ENCODE measurements at regions not wholly inside any gene's neighbourhood (a gene's known extent, or its start where the extent isn't known, plus 50 kb on each side); places are given as distances from the start of the nearest gene placed in this dataset.

DNA sequence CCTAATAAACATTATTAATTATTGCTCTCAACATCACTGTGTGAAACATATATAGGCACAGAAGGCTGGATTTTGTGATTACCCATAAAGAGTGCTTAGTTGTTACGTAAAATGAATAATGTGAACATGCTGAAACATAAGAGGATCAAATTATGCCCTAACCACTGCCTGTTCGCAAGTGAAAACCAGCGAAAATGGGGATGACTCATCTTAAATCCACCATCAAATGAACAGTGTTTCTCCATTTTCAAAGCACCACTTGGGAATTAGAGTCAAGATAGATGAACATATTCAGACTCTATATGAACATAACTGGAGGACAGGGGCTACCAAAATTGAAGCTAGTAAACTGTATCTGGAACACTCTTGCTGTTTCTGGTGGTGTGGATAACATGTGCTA is 386.2 kb downstream of the HHIPL2 start:
- no peak for DNase-seq

DNA sequence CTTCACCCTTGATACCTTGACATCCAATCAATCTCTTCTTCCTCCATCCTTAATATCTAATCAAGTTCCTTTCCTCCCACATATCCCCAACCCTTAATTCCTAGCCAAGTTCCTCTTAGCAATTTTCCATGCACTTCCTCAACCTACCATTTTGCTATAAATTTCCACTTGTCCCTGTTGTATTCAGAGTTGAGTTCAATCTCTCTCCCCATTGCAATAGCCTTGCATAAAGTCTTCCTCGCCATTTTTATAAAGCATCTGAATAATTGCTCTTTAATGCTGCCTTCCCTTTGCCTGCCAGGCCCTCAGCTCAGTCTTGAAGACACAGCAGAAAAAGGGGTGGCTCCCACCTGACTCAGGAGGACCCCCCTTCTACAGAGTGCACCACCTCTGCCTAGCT is 390.3 kb downstream of the HHIPL2 start:
- DNase-seq = no peak

DNA sequence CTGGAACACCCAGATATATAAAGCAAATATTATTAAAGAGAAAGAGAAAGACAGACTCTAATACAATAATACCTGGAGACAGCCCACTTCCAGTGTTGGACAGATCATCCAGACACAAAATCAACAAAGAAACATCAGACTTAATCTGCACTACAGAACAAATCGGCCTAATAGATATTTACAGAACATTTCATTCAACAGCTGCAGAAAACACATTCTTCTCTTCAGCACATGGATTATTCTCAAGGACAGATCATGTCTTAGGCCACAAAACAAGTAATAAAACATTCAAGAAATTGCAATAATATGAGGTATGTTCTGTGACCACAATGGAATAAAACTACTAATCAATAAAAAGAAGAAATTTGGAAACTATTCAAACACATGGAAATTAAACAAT is 398.3 kb upstream of the DUSP10 start:
- no peak for DNase-seq

DNA sequence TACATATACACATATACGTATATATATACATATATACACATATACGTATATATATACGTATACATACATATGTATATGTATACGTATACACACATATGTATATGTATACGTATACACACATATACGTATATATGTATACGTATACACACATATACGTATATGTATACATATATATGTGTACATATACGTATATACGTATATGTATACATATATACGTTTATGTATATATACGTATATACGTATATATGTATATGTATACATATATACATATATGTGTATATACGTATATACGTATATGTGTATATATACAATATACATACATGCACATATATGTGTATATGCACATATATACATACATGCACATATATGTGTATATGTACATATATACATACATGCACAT is 396.2 kb upstream of the DUSP10 start:
- DNase-seq = no peak

DNA sequence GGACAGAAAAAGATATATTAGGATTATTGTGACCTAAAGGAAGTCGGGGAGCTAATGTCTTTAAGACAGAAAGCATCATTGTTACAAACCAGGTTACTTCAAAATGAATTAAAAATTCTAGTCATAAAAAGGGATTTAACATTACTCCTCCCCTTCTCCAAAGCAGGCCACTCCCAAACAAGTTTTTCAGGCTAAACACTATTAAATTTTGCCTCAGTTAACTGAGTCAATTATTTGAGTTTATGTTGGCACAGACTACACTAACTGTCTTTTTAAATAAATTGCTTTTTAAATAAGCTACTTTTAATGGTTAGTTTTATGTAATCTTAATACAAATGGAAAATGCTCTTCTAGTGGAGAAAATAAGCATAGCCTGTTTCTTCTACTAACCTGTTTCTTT is 395.0 kb upstream of the DUSP10 start:
- no peak for DNase-seq

DNA sequence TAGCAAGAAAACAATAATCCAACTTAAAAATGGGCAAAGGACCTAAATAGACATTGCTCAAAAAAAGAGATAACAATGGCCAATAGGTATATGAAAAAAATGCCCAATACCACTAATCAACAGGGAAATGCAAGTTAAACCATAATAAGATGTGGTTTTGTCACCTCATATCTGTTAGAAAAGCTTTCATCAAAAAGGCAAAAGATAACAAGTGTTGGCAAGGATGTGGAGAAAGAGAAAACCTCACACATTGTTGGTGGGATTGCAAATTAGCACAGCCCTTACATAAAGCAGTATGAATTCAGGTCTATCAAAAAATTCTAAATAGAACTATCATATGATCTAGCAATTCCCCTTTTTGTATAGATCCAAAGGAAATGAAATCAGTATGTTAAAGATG is 387.2 kb upstream of the DUSP10 start:
- no peak for DNase-seq

DNA sequence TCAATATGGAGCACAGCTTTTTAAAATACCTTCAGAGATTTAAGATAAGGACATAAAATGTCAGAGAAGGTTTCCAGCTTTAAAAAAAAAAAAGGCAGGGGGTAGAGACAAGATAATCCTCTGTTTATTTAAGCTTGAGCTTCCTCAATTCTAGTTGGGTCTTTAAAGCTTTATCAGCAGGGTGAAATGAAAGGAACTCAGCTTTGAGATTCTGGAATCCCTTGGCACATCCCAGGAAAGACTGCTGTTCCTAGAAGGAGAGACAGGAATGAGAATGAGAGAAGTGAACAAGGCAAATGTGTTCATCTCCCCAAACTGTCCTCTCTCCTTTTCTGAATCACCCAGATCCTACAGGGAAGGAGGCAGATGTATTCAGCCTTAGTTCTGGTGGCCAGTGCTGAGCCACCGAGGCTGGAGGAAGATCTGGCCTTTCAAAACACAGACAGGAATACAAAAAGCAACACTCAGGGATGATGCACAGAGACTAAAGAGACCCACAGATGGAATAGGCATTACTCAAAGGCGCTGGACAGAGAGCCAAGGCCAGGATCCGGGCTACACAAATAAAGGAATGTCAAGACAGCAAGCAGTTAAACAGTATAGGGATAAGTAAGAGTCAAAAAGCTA is 385.8 kb upstream of the DUSP10 start:
- DNase-seq = no peak

DNA sequence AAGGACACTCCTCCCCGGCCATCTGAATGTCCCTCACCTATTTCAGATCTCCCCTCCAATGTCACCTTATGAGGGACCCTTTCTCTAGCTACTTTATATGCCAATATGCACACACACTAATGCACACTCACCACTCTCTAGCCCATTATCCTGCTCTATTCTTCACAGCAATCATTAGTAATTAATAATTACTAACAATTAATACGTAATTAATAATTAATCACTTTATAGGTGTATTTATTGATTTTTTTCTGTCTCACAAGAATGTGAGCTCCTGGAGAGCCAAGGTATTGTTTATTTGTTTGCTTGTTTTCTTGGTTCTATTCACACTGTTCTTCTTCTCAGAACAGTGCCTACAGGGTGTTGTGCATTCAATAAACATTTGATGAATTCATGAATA is 385.2 kb upstream of the DUSP10 start:
- DNase-seq = no peak

DNA sequence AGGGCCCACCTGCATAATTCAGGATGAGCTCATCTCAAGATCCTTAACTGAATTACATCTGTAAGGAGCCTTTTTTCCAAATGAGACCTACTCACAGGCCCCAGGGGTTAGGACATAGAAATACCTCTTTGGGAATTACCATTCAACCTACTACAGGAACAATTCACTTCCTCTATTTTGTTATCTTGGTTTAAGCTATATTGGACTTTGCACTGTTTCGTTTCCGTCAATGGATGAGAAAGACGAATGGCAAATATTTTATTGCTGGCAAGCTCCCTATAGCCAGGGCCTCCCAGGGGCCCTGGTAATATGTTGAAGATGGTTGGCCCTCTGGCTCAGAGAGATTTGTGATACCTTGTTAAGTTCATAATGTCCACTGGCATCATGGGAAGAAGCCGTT is 384.2 kb upstream of the DUSP10 start:
- DNase-seq = no peak

DNA sequence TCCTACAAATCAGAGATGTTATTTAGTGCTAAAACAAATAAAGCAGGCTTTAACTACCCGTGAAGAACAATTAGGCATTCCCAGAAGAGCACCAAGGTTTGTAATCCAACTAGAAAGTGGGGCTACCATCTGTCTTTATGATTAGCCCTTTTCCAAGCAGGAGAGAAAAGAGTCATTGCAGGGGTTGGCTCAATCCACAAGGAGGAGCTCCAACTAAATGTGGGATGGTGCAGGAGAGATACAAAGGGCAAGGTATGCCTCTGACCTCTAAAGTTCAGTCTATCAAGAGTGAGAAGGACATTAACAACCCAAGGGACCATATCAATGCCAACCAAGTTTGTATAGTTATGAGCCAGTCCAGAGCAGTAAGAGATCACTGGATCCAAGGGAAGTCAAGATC is 382.7 kb upstream of the DUSP10 start:
- DNase-seq = no peak

DNA sequence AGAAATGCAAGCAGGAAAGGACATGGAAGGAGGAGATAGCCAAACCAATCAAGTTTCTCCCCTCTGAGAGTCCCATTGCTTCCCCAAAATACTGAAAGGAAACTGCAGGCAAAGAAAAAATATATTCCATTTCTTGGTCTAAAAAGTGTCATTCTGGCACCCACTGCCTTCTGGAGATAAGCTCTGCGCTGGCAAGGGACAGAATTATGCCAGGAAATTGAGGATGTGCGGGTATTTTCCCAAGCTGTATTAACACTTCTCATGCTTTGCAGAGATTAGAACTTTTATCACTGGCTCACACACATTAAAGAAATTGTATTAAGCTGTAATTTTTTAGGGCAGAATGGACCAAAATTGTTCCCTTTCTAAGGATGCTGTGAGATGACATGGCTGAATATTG is 381.2 kb upstream of the DUSP10 start:
- DNase-seq = no peak

DNA sequence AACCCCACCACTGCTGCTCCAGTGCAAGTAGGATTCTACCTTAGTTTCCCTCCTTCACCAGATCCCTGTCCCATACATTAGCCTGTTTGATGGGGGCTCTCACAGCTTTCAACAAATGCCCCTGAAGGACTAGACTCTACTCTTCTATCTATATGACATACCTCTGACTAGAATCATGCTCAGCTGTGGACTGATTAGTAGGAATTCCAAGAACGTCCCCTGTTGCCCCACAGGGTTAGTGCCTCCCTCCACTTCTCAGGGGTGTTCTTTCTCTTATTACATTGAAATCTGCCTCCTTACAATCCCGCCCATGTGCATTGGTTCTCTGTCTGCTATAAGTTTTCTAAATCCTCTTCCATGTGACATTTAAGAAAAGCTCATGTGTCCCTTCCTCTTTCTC is 375.9 kb upstream of the DUSP10 start:
- DNase-seq = no peak

DNA sequence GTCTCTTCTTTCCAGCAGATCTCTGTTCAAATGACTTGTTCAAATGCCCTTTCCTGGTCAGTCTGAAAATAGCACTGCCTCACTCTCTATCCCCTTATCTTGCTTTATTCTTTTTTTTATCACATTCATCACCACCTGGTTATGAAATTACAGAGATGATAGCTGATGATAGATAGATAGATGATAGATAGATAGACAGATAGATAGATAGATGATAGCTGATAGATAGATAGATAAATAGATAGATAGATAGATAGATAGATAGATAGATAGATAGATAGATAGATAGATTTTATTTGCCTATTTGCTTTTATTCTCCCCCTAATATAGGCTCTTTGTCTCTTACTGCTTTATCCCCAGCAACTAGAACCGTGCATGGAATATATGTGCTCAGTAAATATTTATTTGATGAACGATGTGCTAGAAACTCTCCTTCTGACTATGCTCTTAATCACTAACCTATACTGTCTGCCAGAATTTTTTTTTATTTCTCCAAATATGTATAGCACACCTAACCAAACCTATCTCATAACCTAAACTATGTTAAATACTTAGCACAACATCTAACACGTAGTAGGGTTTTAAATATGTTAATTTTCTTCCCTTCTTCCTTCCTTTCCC is 372.8 kb upstream of the DUSP10 start:
- no peak for DNase-seq

DNA sequence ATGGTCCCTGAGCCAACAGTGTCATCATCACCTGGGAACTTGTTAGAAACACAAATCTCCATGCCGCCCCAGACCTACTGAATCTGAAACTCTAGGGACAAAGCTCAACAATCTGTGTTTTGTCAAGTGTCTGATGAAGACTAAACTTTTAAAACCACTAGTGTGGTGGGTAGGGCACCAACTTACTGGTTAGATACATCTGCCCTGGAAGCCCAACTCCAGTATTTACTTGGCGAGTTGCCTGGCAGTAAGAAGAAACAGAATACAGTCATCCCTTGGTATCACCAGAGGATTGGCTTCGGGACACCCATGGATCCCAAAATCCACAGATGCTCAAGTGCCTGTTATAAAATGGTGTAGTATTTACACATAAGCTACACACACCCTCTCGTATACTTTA is 367.9 kb upstream of the DUSP10 start:
- DNase-seq = no peak

DNA sequence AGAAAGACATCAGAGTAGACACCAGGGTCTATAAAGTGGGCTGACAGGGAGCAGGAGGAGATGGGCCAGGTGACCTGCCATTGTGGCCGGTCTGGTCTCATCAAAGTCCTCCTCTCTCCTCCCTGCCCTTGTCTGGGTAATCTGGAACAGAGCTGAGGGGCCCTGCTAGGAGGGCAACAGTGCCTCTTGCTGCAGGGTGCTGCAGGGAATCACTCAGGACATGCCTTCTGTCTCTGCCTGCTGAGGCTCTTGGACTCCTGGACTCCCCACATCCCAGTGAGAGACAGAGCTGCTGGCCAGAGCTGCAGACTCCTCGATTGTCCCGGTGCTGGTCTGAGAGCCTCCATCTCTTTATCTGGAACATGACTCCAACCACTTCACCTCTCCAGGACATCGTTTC is 366.1 kb upstream of the DUSP10 start:
- DNase-seq = no peak

DNA sequence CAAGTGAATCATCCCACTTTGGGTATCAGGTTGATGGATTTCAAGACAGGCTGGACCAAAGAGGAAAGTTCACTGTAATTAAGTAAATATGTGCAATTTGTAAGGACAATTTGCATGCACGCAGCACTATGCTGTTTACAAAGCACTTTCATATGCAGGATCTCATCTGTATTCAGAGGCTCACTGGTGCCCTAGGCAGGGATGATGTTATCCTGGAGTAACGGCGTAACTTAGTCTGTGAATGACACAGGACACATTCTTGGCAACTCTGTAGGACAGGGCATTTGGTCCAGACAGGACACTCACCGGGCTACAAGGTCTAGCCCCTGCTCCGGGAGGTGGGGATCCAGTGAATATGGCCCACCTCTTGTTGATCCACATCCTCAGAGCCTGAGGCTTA is 365.4 kb upstream of the DUSP10 start:
- DNase-seq = no peak

DNA sequence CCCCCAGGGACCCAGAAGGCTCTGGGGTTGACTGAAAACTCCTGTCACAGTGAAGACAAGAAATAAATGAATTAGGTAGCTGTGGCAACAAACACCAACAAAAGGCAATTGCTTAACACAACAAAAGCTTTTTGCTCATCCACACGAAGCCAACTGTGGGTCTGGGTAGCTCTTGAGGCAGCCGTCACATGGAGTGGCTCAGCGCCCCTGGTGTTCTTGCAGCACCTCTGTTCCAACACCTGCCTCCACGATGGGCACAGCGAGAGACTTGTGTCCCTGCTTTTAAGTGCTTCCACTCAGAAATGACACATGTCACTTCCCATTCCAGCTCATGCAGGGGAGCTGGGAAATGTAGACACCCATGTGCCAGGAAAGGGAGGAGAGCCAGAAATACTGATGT is 364.5 kb upstream of the DUSP10 start:
- no peak for DNase-seq

DNA sequence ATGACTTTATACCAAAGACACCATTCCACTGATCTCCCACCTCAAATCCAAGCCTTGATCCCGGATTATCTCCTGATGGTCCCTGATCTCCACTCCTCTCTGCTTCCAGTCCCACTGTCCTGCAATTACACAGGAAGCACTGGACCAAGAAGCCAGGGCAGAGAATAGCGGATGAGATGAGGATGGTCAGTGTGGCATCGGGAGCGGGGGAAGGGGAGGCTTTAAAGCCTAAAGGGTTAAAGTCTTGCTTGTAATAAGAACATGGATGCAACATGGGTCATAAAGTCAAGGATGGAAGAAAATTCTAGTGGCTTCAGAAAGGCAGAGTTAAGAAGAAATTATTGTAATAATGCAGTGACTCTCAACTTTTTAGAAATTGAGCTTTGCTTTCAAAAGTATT is 364.0 kb upstream of the DUSP10 start:
- no peak for DNase-seq

DNA sequence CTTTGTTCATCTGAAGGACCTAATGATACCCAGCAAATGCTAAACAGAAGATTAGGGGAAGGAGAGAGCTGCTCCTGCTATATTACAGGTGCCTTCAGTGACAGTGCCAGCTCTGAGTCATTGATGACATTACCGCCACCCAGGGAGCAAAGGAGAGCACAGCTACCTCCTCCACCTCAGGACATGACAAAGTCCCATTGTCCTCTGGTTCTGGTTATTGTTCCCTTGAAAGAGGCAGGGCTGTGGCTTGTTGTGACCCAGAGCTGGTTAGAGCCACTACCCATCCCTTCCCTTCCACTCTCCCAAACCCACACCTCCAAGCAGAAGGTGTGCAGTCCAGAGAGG is 363.5 kb upstream of the DUSP10 start:
- no peak for DNase-seq

DNA sequence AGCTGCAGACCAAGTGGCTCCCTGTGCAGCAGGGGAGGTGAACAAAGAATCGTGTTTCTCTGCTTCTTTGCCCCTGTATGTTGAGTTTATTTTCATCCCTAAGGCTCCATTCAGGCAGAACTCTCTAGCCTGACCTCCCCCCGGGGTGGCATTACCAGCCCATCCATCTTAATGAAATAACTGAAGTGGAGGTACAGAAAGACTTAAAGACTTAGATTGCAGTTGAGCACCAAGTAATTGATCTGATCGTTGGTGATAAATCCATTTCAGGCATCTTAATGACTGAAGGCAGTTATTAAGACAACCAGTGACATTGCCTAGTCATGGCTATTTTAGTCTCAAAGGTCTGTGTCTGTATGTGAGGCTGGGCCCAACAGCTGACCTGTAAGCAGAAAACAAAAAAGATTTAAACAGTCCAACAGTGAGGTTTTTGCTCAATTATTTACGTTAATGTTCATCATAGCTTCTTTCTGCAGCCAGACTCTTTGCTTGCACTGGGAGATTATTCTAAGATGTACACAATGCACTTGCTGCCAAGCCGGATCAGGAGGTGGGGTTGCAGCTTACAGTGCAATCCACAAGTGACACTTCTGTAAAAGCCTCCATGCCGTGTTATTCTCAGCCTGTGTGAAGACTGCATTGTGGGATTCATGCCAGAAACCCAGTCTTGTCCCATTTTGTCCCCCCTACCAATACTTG is 363.0 kb upstream of the DUSP10 start:
- no peak for DNase-seq

DNA sequence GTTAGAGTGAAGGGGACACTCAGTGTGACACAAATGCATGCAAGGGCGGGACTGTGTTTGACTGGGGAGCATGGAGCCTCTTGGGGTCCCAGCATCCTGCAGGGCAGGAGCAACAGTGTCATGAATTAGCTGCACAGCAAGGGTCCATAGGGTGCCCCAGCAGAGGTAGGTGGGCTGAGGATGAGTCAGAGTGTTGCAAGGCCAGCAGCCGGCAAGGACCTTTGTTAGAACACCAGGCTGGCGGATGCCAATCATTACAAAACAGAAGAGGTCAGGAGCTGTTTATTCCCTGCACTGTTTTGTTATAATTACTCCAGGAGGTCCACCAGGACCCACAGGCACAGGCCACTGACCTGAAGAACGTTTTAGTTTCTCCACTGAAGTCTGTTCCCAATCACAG is 362.2 kb upstream of the DUSP10 start:
- DNase-seq = no peak

DNA sequence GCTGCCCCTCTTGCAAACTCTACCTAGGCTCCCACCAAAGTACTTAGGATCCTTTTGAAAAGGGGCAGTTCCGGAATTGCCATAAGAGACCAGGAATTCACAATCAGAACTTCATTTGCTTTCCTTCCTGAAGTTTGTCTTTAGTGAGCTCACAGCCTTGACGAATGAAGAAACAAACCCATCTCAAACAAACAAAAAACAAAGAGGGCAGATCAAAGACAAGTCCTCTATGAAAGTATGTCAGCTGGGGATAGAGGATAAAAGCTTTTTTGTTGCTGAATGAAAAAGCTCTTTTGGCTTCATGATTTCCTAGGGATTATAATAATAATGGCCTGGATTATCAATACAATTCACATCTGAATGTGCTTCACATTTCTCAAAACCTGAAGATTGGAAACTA is 357.9 kb upstream of the DUSP10 start:
- no peak for DNase-seq

DNA sequence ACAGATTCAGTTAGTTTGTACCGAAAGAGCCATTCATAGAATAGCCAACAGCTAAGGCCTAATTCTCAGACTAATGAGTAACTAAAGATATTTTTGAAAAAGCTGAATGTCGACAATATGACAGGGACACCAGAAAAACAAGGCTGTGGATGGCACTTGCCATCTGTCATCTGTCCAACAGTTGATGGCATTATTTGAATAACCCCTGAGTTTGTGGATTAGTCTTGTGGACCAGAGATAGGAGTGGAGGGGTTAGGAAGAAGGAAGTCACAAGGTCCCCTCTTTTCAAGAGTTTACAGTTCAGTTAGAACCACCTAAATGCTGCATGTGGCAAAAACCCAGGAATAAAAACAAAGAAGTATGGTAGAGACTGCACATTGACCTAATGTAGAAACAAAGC is 356.5 kb upstream of the DUSP10 start:
- DNase-seq = no peak

DNA sequence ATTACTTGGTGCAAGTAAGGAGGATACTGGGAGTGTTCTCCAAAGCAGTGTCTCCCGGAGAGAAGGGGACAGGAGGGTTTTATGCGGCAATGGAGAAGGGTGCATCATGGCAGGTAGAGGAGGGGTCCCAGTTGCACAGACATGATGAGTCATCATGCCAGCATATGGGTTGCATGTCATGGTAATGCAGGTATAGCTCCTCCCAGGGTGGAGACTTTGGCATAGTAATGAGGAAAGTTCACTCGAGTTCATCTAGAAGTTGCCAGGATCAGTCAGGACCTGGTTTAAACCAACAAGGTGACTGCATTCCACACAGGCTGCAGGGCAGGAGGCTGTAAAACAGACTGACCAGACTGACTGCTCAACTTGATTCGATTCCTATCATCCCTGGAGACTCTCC is 355.7 kb upstream of the DUSP10 start:
- DNase-seq = no peak

DNA sequence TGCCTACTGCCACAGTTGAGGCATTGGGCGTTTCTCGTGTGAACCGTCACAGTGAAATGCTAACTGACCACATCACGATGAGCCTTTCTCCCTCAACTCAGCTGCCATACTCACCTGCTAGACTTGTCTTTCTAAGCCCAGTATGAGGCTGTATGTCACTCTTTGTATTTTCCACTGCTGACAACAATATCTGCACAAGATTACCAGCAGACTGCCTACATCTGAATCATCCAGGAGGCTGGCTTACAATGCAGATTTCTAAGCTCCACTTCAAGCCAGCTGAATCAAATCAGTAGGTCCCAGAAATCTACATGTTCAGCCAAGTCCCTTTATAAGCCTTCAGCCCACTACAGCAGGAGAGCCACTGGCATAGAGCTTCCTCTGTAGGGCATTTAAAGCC is 355.0 kb upstream of the DUSP10 start:
- no peak for DNase-seq

Measured in stimulated activated CD8-positive, alpha-beta memory T cell treated with anti-CD3 and anti-CD28 coated beads, Interleukin-4, amount 100 ng/mL, for 48 hours (primary cell).